Cardiac muscle cell (in vitro differentiated cells and primary cell): ENCODE measurements at regions not wholly inside any gene's neighbourhood (a gene's known extent, or its start where the extent isn't known, plus 50 kb on each side); places are given as distances from the start of the nearest gene placed in this dataset.

Source experiments
- DNase-seq, 2 donors: peaks; one replicate each; pipeline versions ENCODE4 v3.0.0 to v3.0.0-alpha.2; 2010 to 2017; ENCODE audit warnings: low read depth in 1 of 2, low spot score in 1 of 2
- H3K27ac ChIP-seq: fragments of 200-600 bp; sonication (generic); 2 replicates; pipeline ENCODE4 v1.5.1; 2016
- H3K27me3 ChIP-seq: fragments of 200-600 bp; sonication (generic); 2 replicates; pipeline ENCODE4 v1.6.0; 2016; ENCODE audit warnings: control low read depth
- H3K36me3 ChIP-seq: fragments of 200-600 bp; sonication (generic); 2 replicates; pipeline ENCODE4 v1.5.1; 2016; ENCODE audit warnings: control low read depth
- H3K4me1 ChIP-seq: fragments of 200-600 bp; sonication (generic); 2 replicates; pipeline ENCODE4 v1.8.1; 2017; ENCODE audit warnings: low read depth, mild to moderate bottlenecking, mixed run types
- H3K4me3 ChIP-seq: fragments of 200-600 bp; sonication (generic); 2 replicates; pipeline ENCODE4 v1.5.1; 2016; ENCODE audit warnings: mild to moderate bottlenecking
- H3K9me3 ChIP-seq: fragments of 200-600 bp; sonication (generic); 2 replicates; pipeline ENCODE4 v1.5.1; 2017; ENCODE audit warnings: low read depth, mild to moderate bottlenecking, control low read depth
- TF ChIP-seq, protein P1 (sequence below): IDR thresholded peaks from 2 replicates; pipeline ENCODE4 v1.5.1; 2012; ENCODE audit warnings: low read depth, mild to moderate bottlenecking, low read length

DNA sequence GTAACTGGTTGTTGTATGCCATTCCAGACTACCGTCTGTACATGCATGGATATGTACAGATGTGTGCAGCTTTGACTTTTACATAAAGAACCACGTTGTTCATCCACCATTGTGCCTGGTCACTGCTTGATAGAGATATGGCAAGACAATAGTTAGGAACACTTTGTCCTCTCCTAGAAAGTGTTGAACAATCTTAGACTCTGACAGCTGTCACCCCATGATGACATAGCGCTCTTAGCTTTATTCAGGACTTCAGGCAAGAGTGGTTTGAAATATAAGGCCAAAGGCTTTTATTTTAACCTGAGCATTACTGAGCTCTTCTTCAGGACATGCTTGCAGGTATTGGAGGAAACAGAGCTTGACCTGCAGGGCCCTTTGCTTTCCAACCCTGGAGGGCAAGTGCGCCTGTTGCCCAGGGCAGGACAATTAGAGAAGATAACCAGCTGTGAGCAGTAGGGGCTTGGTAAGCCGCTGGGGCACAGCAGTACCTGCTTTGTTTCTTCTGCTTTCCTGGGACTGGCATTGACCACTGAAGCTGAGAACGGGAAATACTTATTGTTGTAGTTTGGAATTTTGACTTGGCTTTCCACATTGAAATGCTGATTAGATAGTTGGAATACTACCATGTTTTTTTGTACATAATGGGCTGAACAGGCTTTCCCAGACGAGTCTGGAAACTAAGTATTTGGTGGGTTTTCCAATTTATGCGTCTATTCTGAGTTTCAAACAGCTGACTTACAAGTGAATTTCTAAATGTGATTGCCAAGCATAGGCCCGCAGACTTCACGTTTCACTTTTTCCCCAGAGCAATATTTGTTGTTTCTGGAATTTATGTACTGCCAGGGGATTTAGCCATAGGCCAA, 51.1 kb downstream of the GARRE1 start:
- no peaks in the 10 kb centered on the region for H3K9me3 ChIP-seq
- no peaks in the 10 kb centered on the region for H3K4me1 ChIP-seq
- no peaks in the 10 kb centered on the region for H3K27me3 ChIP-seq
- TF ChIP-seq, protein P1, sequence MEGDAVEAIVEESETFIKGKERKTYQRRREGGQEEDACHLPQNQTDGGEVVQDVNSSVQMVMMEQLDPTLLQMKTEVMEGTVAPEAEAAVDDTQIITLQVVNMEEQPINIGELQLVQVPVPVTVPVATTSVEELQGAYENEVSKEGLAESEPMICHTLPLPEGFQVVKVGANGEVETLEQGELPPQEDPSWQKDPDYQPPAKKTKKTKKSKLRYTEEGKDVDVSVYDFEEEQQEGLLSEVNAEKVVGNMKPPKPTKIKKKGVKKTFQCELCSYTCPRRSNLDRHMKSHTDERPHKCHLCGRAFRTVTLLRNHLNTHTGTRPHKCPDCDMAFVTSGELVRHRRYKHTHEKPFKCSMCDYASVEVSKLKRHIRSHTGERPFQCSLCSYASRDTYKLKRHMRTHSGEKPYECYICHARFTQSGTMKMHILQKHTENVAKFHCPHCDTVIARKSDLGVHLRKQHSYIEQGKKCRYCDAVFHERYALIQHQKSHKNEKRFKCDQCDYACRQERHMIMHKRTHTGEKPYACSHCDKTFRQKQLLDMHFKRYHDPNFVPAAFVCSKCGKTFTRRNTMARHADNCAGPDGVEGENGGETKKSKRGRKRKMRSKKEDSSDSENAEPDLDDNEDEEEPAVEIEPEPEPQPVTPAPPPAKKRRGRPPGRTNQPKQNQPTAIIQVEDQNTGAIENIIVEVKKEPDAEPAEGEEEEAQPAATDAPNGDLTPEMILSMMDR = no peak
- DNase-seq = peak in 1 of 2 donors; percentile 38
- H3K36me3 ChIP-seq = peaks cover 11% of the 10 kb centered on the region
- peak overlapping the region; percentile 35 for H3K27ac ChIP-seq
- H3K4me3 ChIP-seq = no peak overlapping the region

DNA sequence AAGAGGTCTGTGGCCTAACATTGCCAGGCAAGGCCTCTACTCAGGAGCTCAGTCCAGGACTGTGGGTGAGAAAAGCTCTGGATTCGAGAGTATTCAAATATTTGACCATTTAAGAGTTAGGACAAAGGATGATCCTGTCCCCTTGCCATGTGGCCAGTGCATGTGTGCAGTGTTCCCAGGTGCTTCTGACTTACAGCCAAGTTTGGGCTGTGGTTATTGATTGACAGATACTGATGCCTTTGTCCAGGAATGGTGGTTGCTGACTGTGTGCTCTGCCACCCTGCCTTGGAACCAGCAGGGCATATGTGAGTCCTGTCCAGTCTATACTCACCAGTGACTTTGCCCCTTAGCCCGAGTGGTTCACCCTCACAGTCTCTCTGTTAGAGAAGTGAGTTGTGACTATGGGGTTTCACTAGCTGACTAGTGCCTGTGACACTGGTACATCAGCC, 51.9 kb downstream of the GARRE1 start:
- Histone ChIP-seq H3K4me3 (no peak overlapping the region), H3K36me3 (peaks cover 4% of the 10 kb centered on the region), H3K9me3 (no peaks in the 10 kb centered on the region), H3K4me1 (no peaks in the 10 kb centered on the region), H3K27me3 (no peaks in the 10 kb centered on the region), H3K27ac (peak overlapping the region; percentile 35)
- DNase-seq = no peak
- TF ChIP-seq, protein P1 = no peak

DNA sequence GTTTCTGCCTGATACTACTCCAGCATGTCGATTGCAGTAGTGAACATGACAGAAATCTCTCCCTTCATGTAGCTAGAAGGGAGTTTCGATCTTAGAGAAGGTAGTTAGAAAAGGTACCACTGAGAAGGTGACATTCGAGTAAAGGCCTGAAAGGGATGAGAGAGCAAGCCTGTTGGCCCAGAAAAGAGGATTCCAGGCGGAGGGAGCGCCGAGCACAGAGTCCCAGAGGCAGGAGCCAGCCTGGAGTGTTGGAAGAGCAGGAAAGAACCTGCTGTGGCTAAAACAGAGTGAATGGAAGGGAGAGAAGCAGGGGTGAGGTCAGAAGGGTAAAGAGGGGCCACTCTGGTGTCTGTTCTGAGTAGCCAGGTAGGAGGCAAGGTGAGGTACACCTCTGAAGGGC, 52.5 kb downstream of the GARRE1 start:
- H3K4me1 ChIP-seq = no peaks in the 10 kb centered on the region
- TF ChIP-seq, protein P1 = no peak
- H3K9me3 ChIP-seq = no peaks in the 10 kb centered on the region
- H3K27ac ChIP-seq = no peak overlapping the region
- peaks cover 4% of the 10 kb centered on the region for H3K36me3 ChIP-seq
- H3K4me3 ChIP-seq = no peak overlapping the region
- H3K27me3 ChIP-seq = no peaks in the 10 kb centered on the region
- DNase-seq = no peak

DNA sequence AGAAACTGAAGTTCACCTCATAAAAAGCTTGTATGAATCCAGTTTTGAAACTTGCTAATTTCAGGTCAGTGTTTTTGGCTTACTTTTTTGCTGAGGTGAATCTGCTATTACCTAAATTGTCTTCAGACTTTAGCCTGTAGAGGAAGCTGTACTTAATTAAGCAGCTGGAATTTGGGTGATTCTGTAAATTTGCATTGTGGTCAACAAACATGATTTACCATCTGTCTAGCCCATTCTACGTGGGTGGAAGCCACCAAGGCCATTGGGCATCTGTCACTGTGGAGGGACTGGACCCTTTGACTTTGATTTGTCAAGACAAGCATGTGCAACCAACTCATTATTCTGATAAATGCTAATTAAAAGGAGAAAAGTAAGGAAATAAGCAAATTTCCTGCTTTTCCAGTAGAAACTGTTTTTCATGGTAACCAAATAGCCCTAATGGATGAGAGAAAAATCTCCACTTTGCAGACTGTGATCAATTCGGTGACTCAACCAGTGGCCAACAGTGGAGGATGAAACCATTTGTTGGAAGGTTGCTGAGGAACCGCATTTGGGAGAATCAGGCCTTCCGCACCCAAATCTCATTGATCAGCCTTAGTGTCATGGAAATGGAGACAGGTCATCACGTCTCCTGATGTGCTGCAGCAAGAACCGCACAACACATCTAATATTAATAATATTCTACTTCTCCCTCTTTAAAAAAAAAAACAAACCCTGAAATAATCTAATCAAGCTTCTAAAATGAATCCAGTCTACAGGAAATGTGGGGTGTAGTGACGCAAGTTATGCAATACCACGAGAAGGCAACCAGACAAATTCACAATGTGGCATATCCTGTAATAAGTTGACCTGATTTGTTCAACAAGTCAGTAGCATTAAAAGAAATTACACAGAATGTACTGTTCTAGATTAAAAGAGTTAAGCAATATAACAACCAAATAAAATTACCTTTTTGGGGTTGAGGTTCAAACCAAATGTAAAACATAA, 54.3 kb downstream of the GARRE1 start:
- TF ChIP-seq, protein P1 = no peak
- H3K27me3 ChIP-seq = no peaks in the 10 kb centered on the region
- H3K9me3 ChIP-seq = no peaks in the 10 kb centered on the region
- no peak overlapping the region for H3K4me3 ChIP-seq
- DNase-seq = peak in 1 of 2 donors; percentile 90
- H3K27ac ChIP-seq = no peak overlapping the region
- peaks cover 4% of the 10 kb centered on the region for H3K36me3 ChIP-seq
- no peaks in the 10 kb centered on the region for H3K4me1 ChIP-seq

DNA sequence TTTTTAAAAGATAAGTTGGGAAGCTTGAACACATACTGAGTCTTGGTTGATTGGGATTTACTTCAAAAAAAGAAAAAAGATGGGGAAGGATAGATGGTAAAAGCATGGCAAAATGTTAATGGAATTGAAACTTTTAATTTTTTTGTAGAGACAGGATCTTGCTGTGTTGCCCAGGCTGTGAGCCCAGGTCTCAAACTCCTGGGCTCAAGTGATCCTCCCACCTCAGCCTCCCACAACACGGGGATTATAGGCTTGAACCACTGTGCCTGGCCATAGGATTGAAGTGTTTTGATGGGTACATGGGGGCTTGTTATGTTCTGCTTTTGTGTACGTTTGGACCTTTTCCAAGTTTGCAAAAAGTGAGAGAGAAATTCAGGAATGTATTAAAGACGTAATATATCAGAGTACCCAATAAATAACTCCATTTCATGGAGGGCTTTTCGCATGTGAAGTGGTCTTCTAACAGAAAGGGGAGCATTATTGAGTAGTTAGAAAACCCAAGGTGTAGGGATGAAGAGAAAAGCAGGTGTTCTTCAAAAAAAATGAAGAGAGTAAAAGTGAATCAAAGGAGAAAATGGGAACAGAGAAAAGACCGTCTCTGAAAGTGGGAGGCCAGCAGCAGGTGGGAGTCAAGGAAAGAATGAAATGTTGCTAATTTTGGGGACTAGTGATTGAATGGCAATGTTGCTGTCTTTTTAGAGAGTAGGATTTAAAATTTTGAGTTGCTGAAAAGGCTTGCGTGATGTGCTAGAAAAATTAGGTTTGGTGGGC, 55.2 kb downstream of the GARRE1 start:
- no peak for DNase-seq
- no peaks in the 10 kb centered on the region for H3K27me3 ChIP-seq
- TF ChIP-seq, protein P1 = no peak

More for the DNA sequence above, 55.2 kb downstream of the GARRE1 start:
- H3K27ac ChIP-seq = no peak overlapping the region
- no peaks in the 10 kb centered on the region for H3K9me3 ChIP-seq
- H3K4me3 ChIP-seq = no peak overlapping the region
- H3K36me3 ChIP-seq = peaks cover 4% of the 10 kb centered on the region
- no peaks in the 10 kb centered on the region for H3K4me1 ChIP-seq
